ENCODE measurements at regions not wholly inside any gene's neighbourhood (a gene's known extent, or its start where the extent isn't known, plus 50 kb on each side); places are given as distances from the start of the nearest gene placed in this dataset.

DNA sequence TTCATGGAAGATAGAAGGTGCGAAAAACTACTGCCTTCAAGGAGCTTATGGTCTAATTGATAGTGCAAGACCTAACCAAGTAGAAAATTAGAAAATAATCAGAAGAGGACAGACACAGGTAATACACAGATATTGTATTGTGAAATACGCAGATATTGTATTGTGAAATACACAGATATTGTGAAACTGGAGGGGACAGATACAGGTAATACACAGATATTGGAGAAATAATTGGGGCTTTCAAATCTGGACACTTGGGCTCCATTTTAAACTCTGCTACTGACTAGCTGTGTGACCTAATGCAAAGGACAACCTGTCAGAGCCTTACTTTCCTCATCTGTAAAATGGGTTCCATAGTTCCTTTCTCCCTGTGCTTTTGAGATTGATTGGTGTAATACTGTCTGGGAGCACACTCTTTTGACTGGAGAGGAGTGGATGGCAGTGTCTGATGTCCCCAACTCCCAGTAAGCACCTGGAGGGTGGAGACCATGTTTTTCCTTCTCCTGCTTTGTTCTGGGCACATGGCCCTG, 272.8 kb downstream of the TLE3 start:
- no peak for DNase-seq

DNA sequence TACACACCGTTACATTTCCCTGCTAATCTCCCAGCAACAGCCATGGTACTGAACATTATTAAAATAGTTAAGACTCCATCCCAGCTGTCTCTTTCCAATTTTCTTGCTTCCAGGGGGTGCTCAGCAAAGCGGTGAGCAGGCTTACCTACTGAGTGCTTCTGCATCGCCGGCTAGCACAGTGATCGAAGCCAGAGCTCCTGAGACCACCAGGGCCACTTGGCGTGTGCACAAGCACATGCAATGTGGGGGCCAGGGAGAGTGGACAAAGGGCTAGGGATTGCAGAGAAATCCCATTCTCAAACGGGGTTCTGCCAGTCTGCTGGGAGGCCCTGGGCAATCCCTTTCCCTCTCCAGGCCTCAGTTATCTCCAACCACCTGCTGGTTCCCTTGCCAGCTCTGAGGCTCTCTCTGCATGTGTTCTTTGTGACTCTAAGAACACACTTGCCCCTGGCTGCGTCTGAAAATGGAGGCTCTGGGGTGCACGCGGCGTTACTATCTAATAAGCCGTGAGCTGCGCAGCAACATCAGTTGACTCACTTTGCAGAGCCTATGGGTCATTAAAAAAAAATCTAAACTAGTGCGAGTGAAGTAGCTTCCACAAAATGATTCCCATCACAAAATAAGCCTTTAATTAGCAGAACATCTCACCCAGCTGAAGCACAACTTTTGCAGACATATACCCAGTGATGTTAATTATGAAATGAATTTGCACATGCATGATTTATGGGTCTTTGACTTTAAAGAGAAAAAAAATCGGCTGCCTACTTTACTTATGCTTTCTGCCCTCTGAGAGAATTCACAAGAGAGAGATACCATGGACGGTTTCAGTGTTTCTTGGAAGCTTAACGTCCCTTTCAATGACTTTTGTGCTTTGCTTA, 271.5 kb downstream of the TLE3 start:
- no peak for DNase-seq

DNA sequence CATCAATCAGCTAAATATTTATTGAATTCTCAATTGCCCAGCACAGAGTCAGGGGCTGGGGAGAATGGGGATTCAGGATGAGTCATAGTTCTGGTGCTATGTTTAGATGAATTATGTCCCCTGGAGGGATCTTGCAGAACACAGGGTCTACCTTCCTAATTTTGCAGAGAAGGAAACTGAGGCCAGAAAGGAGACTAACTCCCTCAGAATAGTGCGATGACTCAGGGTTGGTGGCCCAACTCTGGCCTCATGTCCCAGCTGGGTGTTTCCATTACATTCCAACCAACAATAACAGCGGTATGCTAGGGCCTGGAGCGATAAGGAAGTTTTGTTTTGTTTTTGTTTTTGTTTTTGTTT, 270.9 kb downstream of the TLE3 start:
- DNase-seq, result no peak

DNA sequence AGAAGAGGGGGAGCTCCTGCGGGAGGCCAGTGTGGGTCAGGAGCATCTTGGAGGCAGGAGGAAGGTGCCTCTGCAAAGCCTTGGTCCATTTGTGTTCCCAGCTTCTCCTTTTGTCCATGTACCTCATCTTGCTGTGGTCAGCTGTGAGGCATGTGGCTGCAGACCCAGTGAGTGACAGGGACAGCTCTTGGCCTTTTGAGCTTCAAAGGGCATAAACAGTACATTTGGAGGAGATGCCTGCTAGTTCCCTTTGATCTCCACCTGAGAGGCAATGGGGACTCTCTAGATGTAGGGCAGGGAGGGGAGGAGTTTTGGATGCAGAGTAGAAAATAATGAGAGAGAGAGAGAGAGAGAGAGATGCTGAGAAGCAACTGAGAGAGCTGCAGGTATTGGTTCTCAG, 270.0 kb downstream of the TLE3 start:
- DNase-seq, result no peak

DNA sequence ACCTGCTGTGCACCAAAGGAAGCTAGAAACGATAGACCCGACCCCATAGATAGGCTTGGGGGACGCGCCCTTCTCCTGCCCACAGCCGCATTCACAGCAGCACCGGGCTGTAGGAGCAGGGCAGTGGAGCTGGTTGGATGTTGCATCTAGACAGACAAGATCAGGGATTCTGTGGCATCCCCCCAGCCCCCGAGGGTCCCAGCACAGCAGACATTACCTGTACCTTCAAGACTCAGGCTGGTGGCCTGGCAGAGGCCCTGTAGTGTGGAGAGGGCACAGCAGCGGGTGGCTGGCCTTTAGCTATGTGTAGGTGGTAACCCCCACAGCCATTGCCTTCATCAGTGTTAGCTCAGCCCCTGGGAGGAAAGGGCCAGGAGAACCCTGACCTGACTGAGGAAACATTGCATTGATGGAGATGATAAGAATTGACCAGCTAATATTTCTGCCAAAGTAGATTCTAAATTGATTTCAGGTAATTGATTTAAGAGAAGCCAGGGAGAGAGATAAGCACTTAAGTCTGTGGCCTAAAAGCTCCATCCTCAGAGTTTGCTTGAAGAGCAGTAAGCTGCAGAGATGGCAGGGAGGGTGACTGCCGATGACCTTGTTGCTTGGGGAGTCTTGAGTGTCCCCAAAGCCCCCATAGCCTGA, 269.4 kb downstream of the TLE3 start:
- no peak for DNase-seq

DNA sequence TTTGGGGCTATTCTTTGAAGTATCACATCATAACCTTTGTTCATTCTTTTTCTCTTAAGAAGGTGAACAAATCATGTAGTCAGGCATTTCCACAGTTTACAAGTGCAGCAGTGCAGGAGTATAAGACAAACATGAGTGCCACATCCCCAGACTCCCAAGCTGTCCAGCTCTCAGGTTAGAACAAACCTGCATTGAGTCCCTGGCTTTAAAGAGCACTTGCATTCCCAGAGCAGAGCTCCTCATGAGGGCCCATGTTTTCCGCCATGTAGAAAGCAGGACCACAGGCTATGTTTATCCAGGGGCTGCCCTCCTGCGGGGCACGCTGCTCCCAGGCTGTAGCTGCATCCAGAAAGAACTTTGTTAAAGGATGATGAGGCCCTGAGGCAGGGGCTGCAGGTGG, 267.7 kb downstream of the TLE3 start:
- no peak for DNase-seq

DNA sequence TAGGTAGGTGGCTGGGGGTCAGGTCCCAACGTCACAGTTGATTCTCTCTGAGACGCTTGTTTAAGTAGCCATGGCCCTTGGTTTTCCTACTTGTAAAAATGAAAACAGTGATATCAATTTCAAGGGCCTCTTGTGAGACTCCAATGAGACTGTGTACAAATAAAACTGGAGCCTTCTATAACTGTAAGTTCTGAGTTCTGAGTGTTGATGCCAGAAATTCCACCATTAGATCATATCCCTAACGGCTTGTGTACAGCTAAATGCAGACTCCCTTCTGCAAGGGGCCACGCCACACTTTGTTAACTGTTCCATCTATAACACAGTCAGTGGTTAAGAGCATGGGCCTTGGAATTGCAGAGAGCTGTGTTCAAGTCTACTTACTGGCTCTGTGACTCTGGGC, 267.3 kb downstream of the TLE3 start:
- peak; percentile 48 for DNase-seq

DNA sequence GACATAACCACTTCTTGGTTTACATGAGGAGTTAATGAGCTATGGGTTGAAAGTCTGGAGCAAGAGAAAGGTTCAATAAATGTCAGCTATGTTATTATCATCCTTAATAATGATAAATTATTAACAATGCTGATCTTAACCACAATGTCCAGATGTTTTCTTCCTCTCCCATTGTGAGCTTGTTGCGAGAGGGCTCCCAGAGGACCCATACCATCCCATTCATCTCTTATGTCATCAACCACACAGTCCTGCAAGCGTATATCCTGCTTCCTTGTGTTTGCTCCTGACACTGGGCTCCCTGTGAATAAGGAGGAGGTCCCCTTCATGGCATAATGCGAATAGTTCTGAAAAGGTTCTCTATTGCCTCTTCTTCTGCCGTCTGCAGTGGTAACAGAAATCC, 266.8 kb downstream of the TLE3 start:
- no peak for DNase-seq

DNA sequence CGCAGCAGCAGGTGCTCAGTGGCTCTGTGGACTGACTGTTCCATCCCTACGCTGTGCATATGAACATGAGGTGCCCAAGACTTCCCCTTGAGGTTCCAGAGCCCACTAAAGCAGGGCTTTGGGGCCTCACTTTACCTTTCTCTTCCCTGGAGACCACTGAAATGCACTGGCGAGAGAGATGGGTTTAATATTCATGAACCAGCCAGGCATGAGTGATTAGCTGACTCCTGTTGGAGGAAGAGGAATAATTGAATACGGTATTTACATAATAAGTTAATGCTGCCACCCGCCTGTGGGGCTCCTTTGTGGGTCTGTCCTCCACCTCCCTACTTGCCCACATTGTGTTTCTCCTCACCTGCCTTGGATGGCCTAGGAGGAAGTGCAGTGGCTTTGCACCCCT, 263.4 kb downstream of the TLE3 start:
- DNase-seq, result no peak

DNA sequence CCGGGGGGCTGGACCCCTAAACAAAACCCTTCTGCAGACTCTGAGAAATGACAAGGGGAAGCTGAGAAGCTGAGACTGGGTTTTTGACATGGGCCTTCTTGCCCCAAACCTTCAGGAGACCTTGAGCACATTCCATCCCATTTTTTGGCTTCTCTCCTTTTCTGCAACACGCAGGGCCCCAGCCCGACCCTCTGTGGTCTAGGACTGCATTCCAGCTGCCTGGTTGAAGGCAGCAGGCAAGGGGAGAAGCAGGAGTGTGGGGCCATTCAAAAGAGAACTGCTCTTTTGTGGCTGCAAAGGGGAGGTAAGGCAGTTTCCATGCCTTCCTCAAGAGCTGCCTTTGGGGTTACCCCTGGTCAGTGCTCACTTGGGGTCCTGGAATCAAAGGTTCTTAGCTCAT, 263.0 kb downstream of the TLE3 start:
- no peak for DNase-seq

DNA sequence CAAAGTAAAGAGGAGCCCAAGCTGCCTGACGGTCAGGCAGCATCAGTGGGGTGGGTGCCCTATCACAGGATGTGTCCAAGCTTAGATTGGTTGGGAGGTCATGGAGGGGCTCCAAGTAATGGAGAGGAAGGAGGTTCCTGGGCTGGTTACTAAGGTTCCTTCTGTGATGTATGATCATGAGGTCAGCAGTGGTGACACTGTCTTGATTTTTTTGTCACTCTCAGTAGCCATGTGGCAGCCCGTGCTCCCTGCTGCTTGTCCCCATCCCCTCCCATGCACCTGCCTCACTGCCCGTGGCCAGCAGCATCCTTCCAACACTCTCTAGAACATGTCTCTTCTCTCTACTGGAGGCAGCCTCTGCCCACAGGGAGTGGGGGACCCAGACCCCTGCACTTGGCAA, 261.7 kb downstream of the TLE3 start:
- no peak for DNase-seq

DNA sequence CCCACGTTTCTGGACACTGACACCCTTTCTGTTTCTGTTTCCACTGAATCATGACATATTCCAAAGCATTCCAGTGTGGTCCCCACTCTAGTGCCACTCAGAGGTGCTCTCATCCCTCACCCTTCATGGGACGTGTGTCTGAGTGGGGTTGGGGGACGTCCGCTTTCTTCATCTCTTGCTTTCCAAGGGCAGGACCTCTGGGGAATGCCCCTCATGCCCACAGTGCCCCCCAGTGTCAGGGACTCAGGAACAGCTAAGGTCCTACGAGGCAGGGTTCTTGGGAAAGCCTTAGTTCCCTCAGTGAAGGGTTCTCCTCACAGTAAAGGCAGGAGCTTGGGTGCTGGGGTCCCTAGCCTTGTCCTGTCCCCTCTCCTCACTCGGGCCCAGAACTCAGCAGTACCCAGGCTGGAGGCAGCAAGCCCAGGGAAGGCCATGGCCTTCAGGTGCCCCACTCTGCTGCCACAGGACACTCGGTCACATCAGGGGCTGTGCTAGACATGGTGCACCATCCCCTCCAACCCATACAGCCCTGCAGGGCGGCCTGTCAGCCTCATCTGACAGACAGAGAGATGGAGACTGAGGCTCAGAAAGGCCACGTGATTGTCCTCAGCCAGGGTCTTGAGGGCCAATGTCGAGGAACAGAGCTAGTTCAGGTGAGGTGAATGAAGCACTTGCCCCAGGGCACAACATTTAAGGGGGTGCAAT, 261.0 kb downstream of the TLE3 start:
- no peak for DNase-seq

DNA sequence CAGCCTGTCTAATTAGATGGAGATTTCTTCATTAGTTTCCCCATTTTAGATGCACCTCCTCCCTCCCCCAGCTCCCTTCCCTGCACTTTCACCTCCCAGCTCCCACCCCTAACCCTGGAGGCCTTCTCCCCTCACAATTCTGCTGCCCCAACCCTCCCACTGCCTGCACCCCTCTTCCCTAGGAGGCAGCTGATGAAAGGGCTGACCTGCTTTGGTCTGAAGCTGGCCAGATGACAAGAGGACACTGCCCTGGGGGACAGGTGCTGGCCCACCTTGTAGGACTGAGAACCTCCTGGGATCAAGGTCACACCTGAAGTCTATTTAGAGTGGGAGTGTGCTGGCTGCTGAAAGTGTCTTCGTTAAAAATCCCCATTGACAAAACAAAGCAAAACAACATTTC, 259.4 kb downstream of the TLE3 start:
- no peak for DNase-seq

DNA sequence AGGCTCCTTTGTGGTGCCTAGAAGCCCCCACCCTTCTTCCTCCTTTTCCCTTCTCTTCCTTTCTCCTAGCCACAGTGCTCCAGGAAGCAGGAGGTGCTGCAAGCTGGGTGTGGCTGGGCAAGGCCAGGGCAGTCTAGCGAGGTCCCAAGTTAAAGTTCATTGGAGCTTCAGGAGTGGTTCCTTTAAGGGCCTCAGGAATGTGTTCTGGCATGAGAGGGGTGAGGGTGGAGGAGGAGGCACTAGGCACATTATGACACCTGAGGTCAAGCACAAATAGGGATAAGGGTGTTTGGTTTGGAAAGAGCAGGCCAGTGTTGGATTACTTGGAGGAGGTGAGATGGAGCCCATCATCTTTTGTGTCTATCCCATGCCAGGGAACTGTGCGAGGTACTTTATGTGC, 258.7 kb downstream of the TLE3 start:
- no peak for DNase-seq

DNA sequence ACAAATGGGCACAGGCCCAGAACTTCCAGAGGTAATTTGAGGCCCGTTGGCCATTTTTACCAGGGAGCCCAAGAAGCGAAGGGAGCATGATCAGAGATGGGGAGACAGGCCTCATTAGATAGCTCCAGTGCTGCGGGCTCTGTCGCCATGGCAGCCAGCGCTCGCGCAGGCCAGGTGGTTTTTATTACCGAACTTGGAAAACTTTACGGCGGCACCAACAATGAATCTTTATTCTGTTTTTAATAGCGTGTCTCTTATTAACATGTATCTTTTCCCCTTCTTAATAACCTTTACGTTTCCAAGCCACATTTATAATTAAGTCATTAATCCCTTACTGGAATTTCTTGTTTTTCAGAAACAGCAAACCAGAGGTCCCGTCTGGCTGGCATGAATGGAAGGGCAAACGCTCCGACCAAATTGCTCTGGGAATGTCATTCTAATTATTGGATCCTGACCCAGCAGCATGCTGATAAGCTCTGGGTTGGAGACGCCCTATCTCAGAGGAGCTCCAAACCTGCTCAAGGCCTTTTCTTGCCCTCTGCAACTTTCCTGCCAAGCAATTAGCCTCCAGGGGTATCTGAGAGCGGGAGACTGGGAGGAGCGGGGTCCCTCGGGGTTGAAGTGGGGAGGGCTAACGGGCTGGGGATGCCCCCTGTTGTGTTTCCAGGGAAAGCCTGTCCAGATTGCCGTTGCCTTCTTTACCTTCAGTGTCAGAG, 256.4 kb downstream of the TLE3 start:
- DNase-seq, result peak; percentile 72

DNA sequence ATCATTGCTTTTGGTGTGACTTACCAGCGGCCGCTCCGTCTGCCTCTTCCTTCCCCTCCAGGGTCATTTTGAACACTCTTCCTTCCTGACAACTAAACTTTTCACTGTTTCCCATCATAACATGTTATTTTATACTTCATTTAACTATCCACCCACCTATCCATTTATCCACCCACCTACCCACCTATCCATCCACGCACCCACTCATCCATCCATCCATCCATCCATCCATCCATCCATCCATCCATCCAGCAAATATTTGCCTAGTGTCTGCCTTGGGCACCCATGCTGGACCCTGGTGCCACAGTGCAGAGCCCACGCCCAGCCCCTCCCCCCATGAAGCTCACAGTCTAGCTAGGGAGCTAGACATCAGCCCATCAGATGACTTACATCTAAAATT, 254.9 kb downstream of the TLE3 start:
- no peak for DNase-seq

DNA sequence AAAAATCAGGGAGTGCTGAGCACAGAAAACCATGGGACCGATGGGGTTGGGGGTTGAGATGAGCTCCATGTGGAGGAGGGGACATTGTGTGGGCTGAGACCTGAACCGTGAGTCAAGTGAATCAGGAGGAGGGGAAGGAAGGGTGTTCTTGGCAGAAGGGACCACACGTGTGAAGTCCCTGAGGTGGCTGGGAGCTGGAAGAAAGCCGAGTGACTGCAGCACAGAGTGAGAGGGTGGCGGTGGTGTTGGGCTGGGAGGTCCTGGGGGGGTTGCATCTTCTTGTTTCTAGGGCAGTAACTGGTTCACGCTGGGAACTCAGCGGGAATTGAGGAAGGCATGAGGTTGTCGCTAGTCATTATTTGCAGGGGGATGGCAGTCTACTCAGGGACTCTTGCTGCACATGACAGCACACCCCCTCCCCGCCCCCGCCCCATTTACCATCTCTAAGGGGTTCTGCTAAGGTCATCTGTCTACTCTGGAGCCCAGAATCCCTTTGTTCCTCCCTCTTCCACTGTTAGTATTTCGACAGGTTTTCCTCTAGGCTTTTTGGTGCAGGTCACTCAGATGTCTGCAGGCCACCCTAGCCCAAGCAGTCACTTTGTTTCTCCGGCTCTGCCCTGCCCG, 254.3 kb downstream of the TLE3 start:
- no peak for DNase-seq

DNA sequence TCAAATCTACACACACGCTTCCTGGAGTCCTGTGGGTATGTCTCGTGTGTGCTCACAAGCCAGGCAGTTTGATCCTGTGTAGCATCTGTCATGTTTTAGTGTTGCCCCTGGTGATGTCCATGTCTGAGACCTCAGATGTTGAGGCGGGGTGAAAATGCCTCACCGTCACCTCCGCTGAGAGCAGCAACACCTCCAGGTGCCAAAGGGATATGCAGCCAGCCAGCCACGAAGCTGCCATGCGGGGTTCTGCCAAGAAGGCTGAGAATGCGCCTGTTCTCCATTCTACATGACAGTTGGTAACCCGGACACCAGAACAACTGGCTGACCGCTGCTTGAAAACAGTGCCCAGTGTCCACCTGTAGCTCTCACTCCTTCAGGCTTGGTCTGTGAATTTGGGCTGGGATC, 253.8 kb downstream of the TLE3 start:
- DNase-seq, result no peak

DNA sequence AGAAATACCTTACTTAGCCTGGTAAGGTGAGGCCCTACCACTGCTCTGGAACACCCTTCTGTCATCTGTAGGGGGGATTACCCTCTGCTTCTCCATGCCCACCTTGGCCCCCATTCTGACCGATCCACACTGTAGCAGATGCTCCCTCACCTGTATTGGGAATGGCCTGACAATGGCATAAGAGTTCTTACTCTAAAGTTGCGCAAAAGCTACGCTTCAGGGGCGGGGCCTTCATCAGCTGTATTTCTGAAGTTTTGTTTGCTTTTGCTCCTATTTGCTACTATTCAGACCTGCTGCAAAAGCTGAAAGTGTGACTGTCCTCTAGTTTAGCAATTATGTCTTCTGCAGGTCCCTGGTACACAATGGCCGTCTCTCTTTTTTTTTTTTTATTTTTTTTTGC, 252.6 kb downstream of the TLE3 start:
- no peak for DNase-seq

DNA sequence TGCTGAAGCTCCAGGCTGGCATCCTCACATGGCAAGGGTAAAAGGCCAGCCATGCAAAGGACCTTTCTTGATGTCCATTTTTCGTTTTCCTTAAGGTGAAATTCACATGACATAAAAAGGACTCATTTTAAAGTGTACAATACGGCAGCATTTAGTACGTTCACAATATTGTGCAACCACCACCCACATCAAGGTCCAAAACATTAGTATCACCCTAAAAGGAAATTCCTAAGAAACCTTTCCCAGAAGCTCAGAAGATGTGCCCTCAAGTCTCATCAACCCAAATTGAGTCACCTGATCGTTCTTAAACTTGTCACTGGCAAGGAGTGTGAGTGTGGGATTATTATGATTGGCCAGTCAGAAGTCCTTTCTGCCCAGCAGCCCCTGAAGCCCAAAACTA, 250.1 kb downstream of the TLE3 start:
- DNase-seq, result no peak

DNA sequence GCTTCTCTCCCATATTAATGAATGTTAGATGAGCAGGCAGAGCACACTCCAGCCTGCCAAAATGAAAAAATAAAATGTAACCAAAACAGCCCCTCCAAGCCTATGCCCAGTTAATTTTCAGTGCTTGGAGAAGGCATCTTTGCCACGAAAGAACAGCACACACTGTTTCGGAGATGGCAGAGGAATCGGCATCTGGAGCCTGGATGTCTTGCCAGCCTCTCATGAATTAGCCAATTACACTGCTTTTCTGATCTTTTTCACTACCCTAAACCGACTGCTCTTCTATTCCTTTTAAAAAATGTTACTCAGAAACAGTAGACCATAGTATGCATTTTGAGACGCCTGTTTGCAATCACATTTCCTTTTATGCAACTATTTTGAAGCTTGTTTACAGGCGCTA, 249.6 kb downstream of the TLE3 start:
- DNase-seq, result no peak

DNA sequence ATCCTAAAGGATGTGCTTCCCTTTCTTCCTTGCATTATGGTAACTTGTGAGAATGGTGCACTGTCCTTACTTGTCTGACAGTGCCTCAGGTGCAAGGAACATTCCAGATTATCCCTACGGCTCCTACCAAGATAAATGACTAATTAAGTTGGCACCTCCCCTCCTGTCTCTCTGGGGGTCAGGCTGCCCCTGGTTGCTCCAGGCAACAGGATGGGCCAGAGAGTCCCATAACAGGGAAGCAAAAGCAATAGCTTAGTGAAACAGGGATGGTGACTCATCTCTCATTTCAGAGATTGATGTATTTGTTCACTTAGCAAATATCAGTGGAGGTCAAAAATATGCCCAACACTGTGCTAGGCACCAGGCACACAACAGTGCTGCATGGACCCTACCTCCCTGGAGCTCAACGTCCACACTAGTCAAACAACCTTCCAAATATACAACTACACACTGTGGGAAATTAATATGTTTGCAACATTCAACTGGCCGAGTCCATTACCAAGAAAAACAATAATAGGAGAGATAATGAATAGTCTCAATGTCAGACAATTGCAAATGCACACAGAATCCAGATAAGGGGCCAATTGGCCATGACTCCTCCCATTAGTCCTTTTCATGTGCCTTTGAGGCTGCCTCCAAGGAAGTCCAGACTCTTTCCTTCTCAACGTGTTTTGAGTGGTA, 249.0 kb downstream of the TLE3 start:
- DNase-seq, result no peak
